C4-2B (cell line): ENCODE measurements at regions not wholly inside any gene's neighbourhood (a gene's known extent, or its start where the extent isn't known, plus 50 kb on each side); places are given as distances from the start of the nearest gene placed in this dataset.

Experiments
- H3K27ac ChIP-seq: fragments of 450-650 bp; 2 replicates; pipeline ENCODE4 v1.5.1; 2017
- ZFX ChIP-seq: fragments of 450-650 bp; IDR thresholded peaks from 2 replicates; pipeline ENCODE4 v1.6.1; 2017
- TF ChIP-seq, protein P1 (sequence below): fragments of 450-650 bp; conservative IDR thresholded peaks from 2 replicates; pipeline ENCODE4 v1.5.1; 2017; ENCODE audit warnings: mild to moderate bottlenecking

DNA sequence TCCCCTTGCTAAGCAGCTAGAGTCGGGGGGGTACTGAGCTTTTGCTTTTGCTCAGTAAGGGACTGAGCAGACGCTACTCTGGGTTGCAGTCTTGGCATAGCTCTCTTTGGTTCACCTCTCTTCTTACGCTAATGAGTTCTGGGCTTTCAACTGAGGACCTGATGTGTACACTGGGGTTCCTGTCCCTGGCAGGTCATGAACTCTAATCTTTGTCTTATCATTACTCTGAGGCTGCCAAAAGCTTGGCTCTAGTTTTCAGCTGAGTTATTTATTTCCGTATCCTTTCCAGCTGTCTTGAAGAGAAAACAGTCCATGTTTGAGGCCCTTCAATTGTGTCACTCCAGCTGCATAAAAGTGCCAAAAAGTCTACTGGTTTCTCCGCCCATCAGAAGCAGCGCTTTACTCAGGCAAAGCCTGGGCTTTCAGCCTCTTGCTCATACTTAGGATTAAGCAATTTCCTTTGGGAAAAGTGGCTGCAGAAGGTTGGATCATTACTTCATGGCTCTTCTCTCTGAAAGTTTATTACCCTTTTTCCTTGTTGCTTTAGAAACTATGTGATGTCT is 121.0 kb upstream of the STOX2 start:
- no peak overlapping the region for H3K27ac ChIP-seq
- no peak for TF ChIP-seq ZFX

DNA sequence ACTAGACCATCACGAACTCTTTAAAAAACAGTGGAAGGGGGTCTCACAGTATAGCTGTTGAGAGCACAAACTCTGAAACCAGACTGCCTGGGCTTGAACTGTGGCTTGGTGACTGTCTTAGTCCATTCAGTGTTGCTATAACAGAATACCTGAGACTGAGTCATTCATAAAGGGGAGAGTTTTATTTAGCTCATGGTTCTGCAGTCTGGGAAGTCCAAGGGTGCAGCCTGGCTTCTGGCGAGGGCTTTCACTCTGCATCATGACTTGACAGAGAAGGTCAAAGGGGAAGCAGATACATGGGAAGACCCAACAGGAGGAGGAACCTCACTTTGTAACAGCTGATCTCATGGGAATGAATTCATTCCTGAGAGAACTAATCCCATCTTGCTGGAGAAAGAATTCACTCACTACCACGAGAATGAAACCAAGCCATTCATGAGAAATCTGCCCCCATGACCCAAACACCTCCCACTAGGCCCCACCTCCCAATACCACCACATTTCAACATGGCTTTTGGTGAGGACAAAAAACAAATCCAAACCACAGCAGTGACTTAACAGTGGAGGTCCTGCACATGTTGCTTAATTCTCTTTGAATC is 116.7 kb upstream of the STOX2 start:
- TF ChIP-seq, protein P1, sequence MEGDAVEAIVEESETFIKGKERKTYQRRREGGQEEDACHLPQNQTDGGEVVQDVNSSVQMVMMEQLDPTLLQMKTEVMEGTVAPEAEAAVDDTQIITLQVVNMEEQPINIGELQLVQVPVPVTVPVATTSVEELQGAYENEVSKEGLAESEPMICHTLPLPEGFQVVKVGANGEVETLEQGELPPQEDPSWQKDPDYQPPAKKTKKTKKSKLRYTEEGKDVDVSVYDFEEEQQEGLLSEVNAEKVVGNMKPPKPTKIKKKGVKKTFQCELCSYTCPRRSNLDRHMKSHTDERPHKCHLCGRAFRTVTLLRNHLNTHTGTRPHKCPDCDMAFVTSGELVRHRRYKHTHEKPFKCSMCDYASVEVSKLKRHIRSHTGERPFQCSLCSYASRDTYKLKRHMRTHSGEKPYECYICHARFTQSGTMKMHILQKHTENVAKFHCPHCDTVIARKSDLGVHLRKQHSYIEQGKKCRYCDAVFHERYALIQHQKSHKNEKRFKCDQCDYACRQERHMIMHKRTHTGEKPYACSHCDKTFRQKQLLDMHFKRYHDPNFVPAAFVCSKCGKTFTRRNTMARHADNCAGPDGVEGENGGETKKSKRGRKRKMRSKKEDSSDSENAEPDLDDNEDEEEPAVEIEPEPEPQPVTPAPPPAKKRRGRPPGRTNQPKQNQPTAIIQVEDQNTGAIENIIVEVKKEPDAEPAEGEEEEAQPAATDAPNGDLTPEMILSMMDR = no peak
- TF ChIP-seq ZFX = no peak
- no peak overlapping the region for H3K27ac ChIP-seq

DNA sequence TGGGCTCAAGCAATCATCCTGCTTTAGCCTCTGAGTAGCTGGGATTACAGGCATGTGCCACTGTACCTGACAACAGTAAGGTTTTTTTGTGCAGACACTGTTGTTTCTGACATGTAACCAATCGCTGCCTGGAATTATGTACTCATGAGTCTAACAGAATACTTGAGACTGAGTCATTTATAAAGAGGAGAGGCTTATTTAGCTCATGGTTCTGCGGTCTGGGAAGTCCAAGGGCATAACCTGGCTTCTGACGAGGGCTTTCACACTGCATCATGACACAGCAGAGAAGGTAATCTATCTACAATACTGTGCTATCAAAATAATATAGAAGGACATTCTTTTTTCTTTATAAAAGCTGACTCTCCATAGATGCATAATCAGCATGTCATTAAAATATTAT is 115.5 kb upstream of the STOX2 start:
- TF ChIP-seq ZFX = no peak
- TF ChIP-seq, protein P1 = no peak
- H3K27ac ChIP-seq = no peak overlapping the region

DNA sequence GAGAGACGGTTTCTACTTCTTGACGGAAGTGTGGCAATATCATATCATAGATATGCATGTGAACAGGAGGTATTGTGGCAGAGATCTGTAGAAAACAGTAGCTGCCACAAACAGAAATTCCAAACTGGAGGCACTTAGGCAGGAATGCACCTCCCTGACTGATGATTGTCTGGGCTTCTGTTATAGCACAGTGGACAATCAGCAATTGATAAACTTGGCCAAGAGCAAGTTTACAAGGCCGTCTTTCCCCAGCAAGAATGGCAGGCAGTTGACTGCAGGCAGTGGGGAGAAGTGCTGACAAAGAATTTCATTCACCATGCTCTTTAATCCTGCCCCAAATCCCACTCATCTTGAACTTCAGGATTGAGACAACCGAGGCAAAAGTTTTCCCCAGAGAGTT is 114.4 kb upstream of the STOX2 start:
- TF ChIP-seq, protein P1 = no peak
- H3K27ac ChIP-seq = no peak overlapping the region

DNA sequence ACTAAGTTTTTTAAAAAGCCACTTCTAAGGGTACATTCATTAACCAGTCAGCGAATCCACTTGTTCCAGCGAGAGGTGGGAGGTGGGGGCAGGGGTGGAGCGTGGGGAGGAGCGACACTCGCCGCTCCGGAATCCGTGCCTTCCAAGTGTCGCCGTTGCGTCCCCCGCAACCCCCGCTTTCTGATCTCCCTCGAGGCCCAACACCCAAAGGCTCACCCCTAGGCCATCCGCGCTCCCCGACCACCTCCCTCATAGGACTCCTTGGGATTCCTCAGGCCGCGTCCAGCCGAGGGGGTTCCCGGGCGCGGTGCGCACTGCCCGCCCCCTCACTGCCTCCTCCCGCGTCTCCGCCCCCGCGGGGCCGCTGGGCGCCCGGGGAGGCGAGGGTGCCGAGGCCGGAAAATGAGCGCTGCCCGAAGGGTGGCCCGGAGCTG is 108.1 kb upstream of the STOX2 start:
- TF ChIP-seq, protein P1 = no peak
- TF ChIP-seq ZFX = no peak
- H3K27ac ChIP-seq = no peak overlapping the region

DNA sequence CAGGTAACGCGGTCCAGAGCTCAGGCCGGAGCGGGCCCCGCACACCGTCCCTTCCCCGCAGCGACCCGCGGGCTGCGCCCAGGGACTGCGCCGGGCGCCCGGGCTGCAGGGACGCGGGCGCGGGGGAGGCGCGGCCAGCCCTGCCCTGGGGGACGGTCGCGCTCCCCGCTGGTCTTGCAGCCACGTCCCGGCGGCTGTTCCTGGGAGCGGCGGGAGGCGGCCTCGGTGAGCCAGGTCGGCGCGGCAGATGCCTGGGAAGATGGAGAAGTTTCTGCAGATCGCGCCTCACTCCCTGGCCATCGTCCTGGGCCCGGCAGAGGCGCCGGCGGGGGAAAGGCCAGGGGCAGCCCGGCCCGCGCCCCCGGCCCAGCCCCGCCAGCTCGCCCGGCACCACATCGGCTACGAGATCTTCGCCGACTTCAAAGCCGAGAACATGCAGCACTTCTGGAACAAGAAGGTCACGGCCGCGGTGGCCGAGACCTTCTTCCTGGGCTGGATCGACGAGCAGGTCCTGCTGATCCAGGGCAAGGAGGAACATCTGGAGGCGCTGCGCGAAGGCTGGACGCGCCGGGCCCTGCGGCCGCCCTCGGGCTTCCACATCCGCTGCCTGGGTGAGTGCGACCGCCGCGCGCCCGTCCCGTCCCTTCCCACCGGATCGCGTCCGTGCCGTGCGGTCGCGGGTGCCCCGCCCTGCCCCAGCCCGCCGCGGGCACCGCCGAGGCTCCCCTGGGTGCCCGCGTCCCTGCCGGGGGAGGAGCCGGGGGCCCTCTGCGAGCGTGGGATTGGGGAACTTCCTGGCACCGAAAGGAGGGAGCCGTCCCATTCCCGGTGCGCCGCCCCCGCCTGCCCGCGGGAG is 107.4 kb upstream of the STOX2 start:
- no peak overlapping the region for H3K27ac ChIP-seq
- TF ChIP-seq ZFX = no peak
- TF ChIP-seq, protein P1 = no peak

DNA sequence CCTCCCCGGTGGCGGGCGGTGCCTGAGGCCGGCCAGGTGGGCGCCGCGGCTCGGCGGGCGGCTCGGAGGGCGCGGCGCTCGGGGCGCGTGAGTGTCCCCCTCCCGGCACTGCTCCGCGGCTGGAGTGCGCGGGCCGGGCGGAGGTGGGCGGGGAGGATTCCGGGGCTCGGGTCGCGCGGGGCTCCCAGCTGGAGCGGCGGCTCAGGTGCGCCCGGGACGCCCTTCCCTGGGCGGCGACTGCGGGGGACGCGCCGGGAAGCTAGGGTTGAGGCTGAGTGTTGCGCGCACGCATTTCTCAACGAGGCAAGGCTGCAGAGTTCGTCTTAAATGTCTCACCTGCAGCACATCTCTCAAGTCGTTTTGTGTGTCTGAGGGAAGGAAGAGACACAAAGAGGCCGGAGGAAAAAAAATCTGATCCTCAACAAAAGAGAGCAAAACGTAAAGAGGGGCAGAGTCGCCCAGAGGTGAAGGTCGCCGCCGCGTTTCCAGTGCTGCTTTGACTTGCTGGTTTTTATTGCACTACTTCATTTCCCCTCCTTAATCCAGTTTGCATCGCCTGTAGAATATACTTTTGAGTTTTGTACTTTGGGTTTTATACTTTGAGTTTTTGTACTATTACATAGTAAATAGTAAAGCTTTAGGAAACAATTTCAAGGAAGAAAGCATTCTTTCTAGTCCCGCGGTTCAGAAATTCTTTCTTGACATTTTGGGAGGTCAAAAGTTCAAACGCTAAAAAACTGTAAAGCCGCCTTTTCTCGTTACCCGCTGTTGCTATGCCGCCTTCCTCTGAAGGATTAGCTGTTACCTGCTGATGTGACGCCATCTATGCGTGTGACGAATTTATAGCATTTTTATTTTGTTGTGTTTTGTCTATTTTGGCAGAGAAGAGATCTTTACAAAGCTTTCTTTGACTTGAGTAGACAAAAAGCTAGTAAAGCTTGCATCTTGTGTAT is 106.5 kb upstream of the STOX2 start:
- no peak for TF ChIP-seq ZFX
- TF ChIP-seq, protein P1 = no peak
- H3K27ac ChIP-seq = no peak overlapping the region
